ENCODE measurements at regions not wholly inside any gene's neighbourhood (a gene's known extent, or its start where the extent isn't known, plus 50 kb on each side); places are given as distances from the start of the nearest gene placed in this dataset.

- Histone ChIP-seq H3K4me2 (ENCODE audit: extremely low read depth, insufficient read depth, low read length) (no peak overlapping the region), H3K36me3 (ENCODE audit: control insufficient read depth, insufficient read depth, low read length) (no peaks in the 10 kb centered on the region), H2AFZ (ENCODE audit: low read length) (no peak overlapping the region), H3K27me3 (ENCODE audit: control insufficient read depth, insufficient read depth, low read length) (no peaks in the 10 kb centered on the region), H3K79me2 (ENCODE audit: control insufficient read depth, insufficient read depth, low read length) (no peaks in the 10 kb centered on the region), H4K20me1 (ENCODE audit: control insufficient read depth, extremely low read depth, insufficient read depth, low read length) (no peaks in the 10 kb centered on the region), H3K27ac (ENCODE audit: insufficient read depth, low read length) (no peak overlapping the region), H3K9ac (ENCODE audit: insufficient read depth, low read length) (no peak overlapping the region), H3K4me3 (replicated peaks in 1 of 4; ENCODE audit: control extremely low read depth in 1 of 4, insufficient read depth in 1 of 4, low read depth in 3 of 4, low read length in 4 of 4) (no peak overlapping the region), H3K4me1 (ENCODE audit: control insufficient read depth, extremely low read depth, insufficient read depth, low read length) (no peaks in the 10 kb centered on the region), H3K9me3 (ENCODE audit: control insufficient read depth, insufficient read depth, low read depth, low read length) (no peaks in the 10 kb centered on the region)
- peak in 1 of 2 donors; percentile 27 for DNase-seq (ENCODE audit: low read depth in 2 of 2)
- TF ChIP-seq EZH2 (IDR thresholded peaks at IDR 0.05; ENCODE audit: low read length, missing control alignments) (no peak), CTCF (conservative IDR thresholded peaks at IDR 0.05 in 1 of 2, IDR thresholded peaks at IDR 0.05 in 1 of 2; ENCODE audit: low read depth in 1 of 2, low read length in 2 of 2) (no peak)
Observed at GRCh38 chr3:36305929-36306520, 74.3 kb upstream of the STAC start.

- Histone ChIP-seq H3K27ac (ENCODE audit: insufficient read depth, low read length) (no peak overlapping the region), H3K9me3 (ENCODE audit: control insufficient read depth, insufficient read depth, low read depth, low read length) (no peaks in the 10 kb centered on the region), H3K79me2 (ENCODE audit: control insufficient read depth, insufficient read depth, low read length) (no peaks in the 10 kb centered on the region), H3K9ac (ENCODE audit: insufficient read depth, low read length) (no peak overlapping the region), H3K4me2 (ENCODE audit: extremely low read depth, insufficient read depth, low read length) (no peak overlapping the region), H4K20me1 (ENCODE audit: control insufficient read depth, extremely low read depth, insufficient read depth, low read length) (no peaks in the 10 kb centered on the region), H3K27me3 (ENCODE audit: control insufficient read depth, insufficient read depth, low read length) (no peaks in the 10 kb centered on the region), H3K36me3 (ENCODE audit: control insufficient read depth, insufficient read depth, low read length) (no peaks in the 10 kb centered on the region), H2AFZ (ENCODE audit: low read length) (no peak overlapping the region), H3K4me1 (ENCODE audit: control insufficient read depth, extremely low read depth, insufficient read depth, low read length) (no peaks in the 10 kb centered on the region), H3K4me3 (replicated peaks in 1 of 4; ENCODE audit: control extremely low read depth in 1 of 4, insufficient read depth in 1 of 4, low read depth in 3 of 4, low read length in 4 of 4) (no peak overlapping the region)
- no peak for TF ChIP-seq EZH2 (IDR thresholded peaks at IDR 0.05; ENCODE audit: low read length, missing control alignments)
- DNase-seq (ENCODE audit: low read depth in 2 of 2): no peak
Observed at GRCh38 chr3:36309092-36309491, 71.2 kb upstream of the STAC start.

- DNase-seq (ENCODE audit: low read depth in 2 of 2): no peak
- H3K4me3 ChIP-seq (replicated peaks in 1 of 4; ENCODE audit: control extremely low read depth in 1 of 4, insufficient read depth in 1 of 4, low read depth in 3 of 4, low read length in 4 of 4): no peak overlapping the region
- H3K27ac ChIP-seq (ENCODE audit: insufficient read depth, low read length): no peak overlapping the region
- TF ChIP-seq CTCF (conservative IDR thresholded peaks at IDR 0.05 in 1 of 2, IDR thresholded peaks at IDR 0.05 in 1 of 2; ENCODE audit: low read depth in 1 of 2, low read length in 2 of 2): no peak
- TF ChIP-seq EZH2 (IDR thresholded peaks at IDR 0.05; ENCODE audit: low read length, missing control alignments): no peak
- H3K4me1 ChIP-seq (ENCODE audit: control insufficient read depth, extremely low read depth, insufficient read depth, low read length): no peaks in the 10 kb centered on the region
- H3K9ac ChIP-seq (ENCODE audit: insufficient read depth, low read length): no peak overlapping the region
- H3K79me2 ChIP-seq (ENCODE audit: control insufficient read depth, insufficient read depth, low read length): no peaks in the 10 kb centered on the region
- no peaks in the 10 kb centered on the region for H4K20me1 ChIP-seq (ENCODE audit: control insufficient read depth, extremely low read depth, insufficient read depth, low read length)
- no peaks in the 10 kb centered on the region for H3K36me3 ChIP-seq (ENCODE audit: control insufficient read depth, insufficient read depth, low read length)
- H2AFZ ChIP-seq (ENCODE audit: low read length): no peak overlapping the region
- H3K9me3 ChIP-seq (ENCODE audit: control insufficient read depth, insufficient read depth, low read depth, low read length): no peaks in the 10 kb centered on the region
- no peaks in the 10 kb centered on the region for H3K27me3 ChIP-seq (ENCODE audit: control insufficient read depth, insufficient read depth, low read length)
- H3K4me2 ChIP-seq (ENCODE audit: extremely low read depth, insufficient read depth, low read length): no peak overlapping the region
Observed at GRCh38 chr3:36312351-36312750, 68.0 kb upstream of the STAC start.
